ACC112 (cell line): ENCODE measurements at regions not wholly inside any gene's neighbourhood (a gene's known extent, or its start where the extent isn't known, plus 50 kb on each side); places are given as distances from the start of the nearest gene placed in this dataset.

Experiments used
- H2AFZ ChIP-seq: fragments of 200-600 bp; sonication (generic); one replicate; pipeline ENCODE4 v1.6.0; 2017; ENCODE audit warnings: antibody characterized with exemption, low read length; ENCODE audit not compliant: unreplicated experiment
- H3K27ac ChIP-seq: fragments of 200-600 bp; sonication (generic); 2 replicates; pipeline ENCODE4 v1.5.1; 2014; ENCODE audit warnings: low read depth, mild to moderate bottlenecking, antibody characterized with exemption, low read length, moderate library complexity
- H3K27me3 ChIP-seq: fragments of 200-600 bp; sonication (generic); 2 replicates; pipeline ENCODE4 v1.6.1; 2014; ENCODE audit warnings: mild to moderate bottlenecking, antibody characterized with exemption, low read length, moderate library complexity, mixed read lengths; ENCODE audit not compliant: insufficient read depth
- H3K36me3 ChIP-seq: fragments of 200-600 bp; sonication (generic); 2 replicates; pipeline ENCODE4 v1.6.1; 2016; ENCODE audit warnings: mild to moderate bottlenecking, antibody characterized with exemption, low read length, moderate library complexity, mixed read lengths; ENCODE audit not compliant: insufficient read depth
- H3K4me1 ChIP-seq: fragments of 200-600 bp; sonication (generic); one replicate; pipeline ENCODE4 v1.6.1; 2016; ENCODE audit warnings: low read length, mixed read lengths; ENCODE audit not compliant: insufficient read depth, unreplicated experiment, control insufficient read depth
- H3K4me3 ChIP-seq: fragments of 200-600 bp; sonication (generic); 2 replicates; pipeline ENCODE4 v1.5.1; 2014; ENCODE audit warnings: mild to moderate bottlenecking, low read depth, low read length
- H3K79me2 ChIP-seq: fragments of 200-600 bp; sonication (generic); one replicate; pipeline ENCODE4 v1.6.0; 2016; ENCODE audit warnings: low read length; ENCODE audit not compliant: control insufficient read depth, unreplicated experiment, insufficient read depth

DNA sequence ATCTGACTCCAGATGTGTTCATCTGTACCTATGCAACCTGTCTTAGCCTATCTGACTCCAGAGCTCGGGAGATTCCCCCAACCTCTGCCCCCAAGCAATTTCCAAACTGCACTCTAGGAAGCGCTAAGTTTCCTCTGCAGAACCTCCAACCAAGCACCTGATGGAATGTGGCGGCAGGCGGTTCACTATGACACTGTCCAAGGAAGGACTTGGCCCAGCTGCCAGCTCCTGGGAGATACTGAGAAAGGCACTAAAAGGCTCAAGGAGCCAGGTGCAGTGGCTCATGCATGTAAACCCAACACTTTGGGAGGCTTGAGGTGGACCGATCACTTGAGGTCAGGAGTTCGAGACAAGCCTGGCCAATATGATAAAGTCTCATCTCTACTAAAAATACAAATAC lies 244.0 kb downstream of the BCL11B start:
- H3K79me2 ChIP-seq = no peaks in the 10 kb centered on the region
- no peak overlapping the region for H2AFZ ChIP-seq
- H3K4me3 ChIP-seq = no peak overlapping the region
- no peaks in the 10 kb centered on the region for H3K27me3 ChIP-seq
- H3K27ac ChIP-seq = no peak overlapping the region
- H3K4me1 ChIP-seq = no peaks in the 10 kb centered on the region
- no peaks in the 10 kb centered on the region for H3K36me3 ChIP-seq

GRCh38 chr14:99028521-99028920 lies 243.5 kb downstream of the BCL11B start:
- Histone ChIP-seq H3K79me2 (no peaks in the 10 kb centered on the region), H2AFZ (no peak overlapping the region), H3K27me3 (no peaks in the 10 kb centered on the region)

DNA sequence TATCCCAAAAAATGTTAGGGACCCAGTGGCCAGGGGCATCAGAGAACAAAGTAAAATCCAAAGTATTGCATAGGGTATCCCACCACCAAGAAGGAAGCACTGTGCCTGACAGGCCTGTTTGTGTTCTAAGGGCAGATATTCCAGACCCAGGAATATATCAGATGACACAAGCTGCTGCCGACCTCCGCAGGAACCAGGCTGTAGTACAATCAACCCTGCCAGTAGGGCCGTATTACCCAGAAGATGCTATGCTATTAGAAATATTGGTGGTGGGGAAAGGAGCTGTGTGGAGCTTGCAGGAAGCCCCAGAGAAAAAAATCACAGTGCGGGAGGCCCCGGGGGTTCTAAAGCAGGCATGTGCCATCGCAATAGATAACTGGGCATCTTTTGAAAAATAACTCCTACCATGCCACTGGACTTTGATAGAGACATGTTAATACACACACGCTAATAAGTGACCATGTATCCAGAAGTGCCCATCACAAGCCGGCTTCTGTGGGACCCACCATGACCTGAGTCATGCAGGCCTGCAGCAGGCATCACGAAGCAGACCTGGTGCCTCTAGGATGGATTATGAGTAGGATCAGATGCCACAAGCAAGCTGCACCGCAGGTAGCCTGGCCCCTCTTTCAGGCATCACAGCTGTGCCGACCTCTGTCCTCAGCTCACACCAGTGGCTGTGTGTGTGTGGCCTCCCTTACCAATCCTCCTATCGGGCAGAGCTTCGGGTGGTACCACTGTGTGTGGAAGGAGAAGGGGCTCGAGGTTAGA lies 242.7 kb downstream of the BCL11B start:
- no peak overlapping the region for H3K4me3 ChIP-seq
- H2AFZ ChIP-seq = no peak overlapping the region
- no peaks in the 10 kb centered on the region for H3K36me3 ChIP-seq
- no peaks in the 10 kb centered on the region for H3K4me1 ChIP-seq
- H3K27ac ChIP-seq = no peak overlapping the region
- no peaks in the 10 kb centered on the region for H3K27me3 ChIP-seq
- H3K79me2 ChIP-seq = no peaks in the 10 kb centered on the region

More at GRCh38 chr14:99028521-99028920, 243.5 kb downstream of the BCL11B start:
- H3K4me1 ChIP-seq = no peaks in the 10 kb centered on the region
- H3K27ac ChIP-seq = no peak overlapping the region
- no peak overlapping the region for H3K4me3 ChIP-seq
- H3K36me3 ChIP-seq = no peaks in the 10 kb centered on the region

DNA sequence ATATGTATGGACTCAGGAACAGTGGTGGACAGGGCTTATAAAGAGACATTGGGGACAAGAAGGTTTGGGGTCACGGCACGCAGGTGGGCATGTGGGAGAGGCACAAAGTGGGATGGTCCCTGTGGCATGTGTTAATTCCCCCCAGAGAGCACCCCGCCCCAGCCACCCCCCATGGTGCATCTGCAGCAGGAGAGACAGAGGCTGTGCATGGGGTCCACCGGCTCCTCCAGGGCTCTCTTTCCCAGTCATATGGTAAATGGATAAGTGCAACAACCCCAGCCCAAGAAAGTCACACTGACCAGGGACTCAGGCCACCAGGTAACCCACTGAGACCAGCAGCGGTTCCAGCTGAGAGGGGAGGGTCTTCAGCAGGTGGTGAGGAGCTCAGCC lies 242.1 kb downstream of the BCL11B start:
- Histone ChIP-seq H3K27ac (no peak overlapping the region), H3K27me3 (no peaks in the 10 kb centered on the region), H3K4me1 (no peaks in the 10 kb centered on the region), H3K4me3 (no peak overlapping the region), H3K79me2 (no peaks in the 10 kb centered on the region), H2AFZ (no peak overlapping the region), H3K36me3 (no peaks in the 10 kb centered on the region)

DNA sequence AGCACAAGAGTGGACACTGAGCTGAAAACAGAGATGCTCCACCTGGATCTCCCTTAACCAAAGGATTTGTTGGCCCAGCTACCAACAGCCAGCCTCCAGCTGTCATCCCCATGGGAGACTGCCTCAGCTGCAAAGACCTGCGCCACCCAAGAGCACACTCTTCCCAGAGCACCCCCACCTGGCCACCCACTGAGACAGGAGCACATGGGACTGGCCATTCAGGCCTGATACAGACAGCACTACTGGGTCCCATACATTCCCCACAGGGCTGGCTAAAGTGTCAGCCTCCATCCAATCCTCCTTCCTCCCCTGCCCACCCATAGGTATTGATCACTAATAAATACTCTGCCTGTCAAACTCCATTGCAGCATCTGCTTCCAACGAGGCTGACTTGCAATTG lies 241.5 kb downstream of the BCL11B start:
- H3K79me2 ChIP-seq = no peaks in the 10 kb centered on the region
- no peak overlapping the region for H2AFZ ChIP-seq
- no peaks in the 10 kb centered on the region for H3K4me1 ChIP-seq
- H3K4me3 ChIP-seq = no peak overlapping the region
- no peak overlapping the region for H3K27ac ChIP-seq
- H3K27me3 ChIP-seq = no peaks in the 10 kb centered on the region
- no peaks in the 10 kb centered on the region for H3K36me3 ChIP-seq

GRCh38 chr14:99032759-99033158 lies 239.2 kb downstream of the BCL11B start:
- no peak overlapping the region for H3K4me3 ChIP-seq
- no peak overlapping the region for H2AFZ ChIP-seq
- H3K27me3 ChIP-seq = no peaks in the 10 kb centered on the region
- no peak overlapping the region for H3K27ac ChIP-seq
- no peaks in the 10 kb centered on the region for H3K4me1 ChIP-seq
- H3K36me3 ChIP-seq = no peaks in the 10 kb centered on the region
- H3K79me2 ChIP-seq = no peaks in the 10 kb centered on the region

DNA sequence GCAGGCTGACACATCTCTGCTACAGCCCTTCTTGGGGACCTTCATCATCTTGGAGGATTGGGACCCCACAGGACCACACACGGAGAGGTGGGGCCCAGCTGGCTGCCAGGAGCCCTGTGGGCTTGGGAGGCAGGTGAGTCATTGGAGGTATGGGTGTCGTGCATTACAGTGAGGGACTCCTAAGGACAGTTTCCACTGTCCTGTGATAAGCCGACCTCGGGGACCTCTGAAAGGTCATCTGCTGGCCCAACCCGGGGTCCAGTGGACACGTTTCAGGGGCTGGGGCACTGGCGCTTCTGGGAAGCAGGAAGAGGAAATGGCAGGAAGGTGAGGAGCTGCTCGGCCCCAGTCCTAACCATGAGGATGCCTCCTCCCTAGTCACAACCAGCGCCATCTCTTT lies 238.0 kb downstream of the BCL11B start:
- Histone ChIP-seq H2AFZ (no peak overlapping the region), H3K27ac (no peak overlapping the region), H3K79me2 (no peaks in the 10 kb centered on the region), H3K4me1 (no peaks in the 10 kb centered on the region), H3K27me3 (no peaks in the 10 kb centered on the region), H3K4me3 (no peak overlapping the region), H3K36me3 (no peaks in the 10 kb centered on the region)

DNA sequence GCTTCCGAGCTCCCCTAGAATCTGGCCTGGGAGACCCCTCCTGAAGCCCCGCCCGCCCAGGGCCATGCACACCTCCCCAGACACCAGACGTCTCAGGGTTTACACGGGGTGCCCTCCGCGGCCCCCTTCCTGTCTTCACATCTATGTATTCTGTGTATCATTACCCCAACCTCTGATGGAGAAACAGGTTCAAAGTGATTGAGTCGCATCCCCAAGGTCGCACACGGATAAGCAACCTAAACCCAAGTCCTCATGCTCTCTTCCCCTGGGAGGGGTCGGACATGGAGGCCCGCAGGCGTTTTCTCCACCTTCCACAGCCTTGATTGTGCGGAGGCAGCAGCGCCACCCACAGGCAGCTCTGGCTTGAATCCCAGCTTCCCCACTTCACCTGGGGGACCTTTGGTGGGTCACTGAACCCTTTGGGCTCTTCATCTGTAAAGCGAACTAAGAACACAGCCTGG lies 237.3 kb downstream of the BCL11B start:
- Histone ChIP-seq H3K36me3 (no peaks in the 10 kb centered on the region), H3K27ac (no peak overlapping the region), H3K4me3 (no peak overlapping the region), H3K79me2 (no peaks in the 10 kb centered on the region), H3K27me3 (no peaks in the 10 kb centered on the region), H2AFZ (no peak overlapping the region), H3K4me1 (no peaks in the 10 kb centered on the region)

- no peak overlapping the region for H2AFZ ChIP-seq
- H3K79me2 ChIP-seq = no peaks in the 10 kb centered on the region
- no peaks in the 10 kb centered on the region for H3K36me3 ChIP-seq
- no peak overlapping the region for H3K4me3 ChIP-seq
- H3K27ac ChIP-seq = no peak overlapping the region
- H3K27me3 ChIP-seq = no peaks in the 10 kb centered on the region
- no peaks in the 10 kb centered on the region for H3K4me1 ChIP-seq
Measured at GRCh38 chr14:99035268-99035667, 236.7 kb downstream of the BCL11B start.

- no peaks in the 10 kb centered on the region for H3K27me3 ChIP-seq
- no peaks in the 10 kb centered on the region for H3K4me1 ChIP-seq
- H3K79me2 ChIP-seq = no peaks in the 10 kb centered on the region
- H3K4me3 ChIP-seq = no peak overlapping the region
- no peak overlapping the region for H3K27ac ChIP-seq
- no peak overlapping the region for H2AFZ ChIP-seq
- H3K36me3 ChIP-seq = no peaks in the 10 kb centered on the region
Measured at GRCh38 chr14:99035712-99036610, 236.0 kb downstream of the BCL11B start.
